ENCODE measurements at regions not wholly inside any gene's neighbourhood (a gene's known extent, or its start where the extent isn't known, plus 50 kb on each side); places are given as distances from the start of the nearest gene placed in this dataset.

DNA sequence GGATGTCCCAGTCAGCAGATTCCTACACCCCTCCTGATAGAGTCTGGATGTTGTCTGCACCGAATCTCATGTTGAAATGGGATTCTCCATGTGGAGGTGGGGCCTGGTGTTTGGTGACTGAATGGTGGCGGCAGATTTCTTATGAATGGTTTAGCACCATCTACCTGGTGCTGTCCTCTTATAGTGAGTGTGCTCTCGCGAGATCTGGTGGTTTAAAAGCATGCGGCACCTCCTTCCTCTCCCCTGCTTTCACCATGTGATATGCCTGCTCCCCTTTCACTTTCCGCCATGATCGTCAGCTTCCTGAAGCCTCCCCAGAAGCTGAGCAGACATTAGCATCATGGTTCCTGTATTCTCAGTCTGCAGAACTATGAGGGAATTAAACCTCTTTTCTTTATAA is 135.2 kb upstream of the SLC6A11 start:
- TF ChIP-seq, protein P1, sequence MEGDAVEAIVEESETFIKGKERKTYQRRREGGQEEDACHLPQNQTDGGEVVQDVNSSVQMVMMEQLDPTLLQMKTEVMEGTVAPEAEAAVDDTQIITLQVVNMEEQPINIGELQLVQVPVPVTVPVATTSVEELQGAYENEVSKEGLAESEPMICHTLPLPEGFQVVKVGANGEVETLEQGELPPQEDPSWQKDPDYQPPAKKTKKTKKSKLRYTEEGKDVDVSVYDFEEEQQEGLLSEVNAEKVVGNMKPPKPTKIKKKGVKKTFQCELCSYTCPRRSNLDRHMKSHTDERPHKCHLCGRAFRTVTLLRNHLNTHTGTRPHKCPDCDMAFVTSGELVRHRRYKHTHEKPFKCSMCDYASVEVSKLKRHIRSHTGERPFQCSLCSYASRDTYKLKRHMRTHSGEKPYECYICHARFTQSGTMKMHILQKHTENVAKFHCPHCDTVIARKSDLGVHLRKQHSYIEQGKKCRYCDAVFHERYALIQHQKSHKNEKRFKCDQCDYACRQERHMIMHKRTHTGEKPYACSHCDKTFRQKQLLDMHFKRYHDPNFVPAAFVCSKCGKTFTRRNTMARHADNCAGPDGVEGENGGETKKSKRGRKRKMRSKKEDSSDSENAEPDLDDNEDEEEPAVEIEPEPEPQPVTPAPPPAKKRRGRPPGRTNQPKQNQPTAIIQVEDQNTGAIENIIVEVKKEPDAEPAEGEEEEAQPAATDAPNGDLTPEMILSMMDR (IDR thresholded peaks at IDR 0.05): no peak
- TF ChIP-seq POLR2A (IDR thresholded peaks at IDR 0.05): no peak
- TF ChIP-seq POLR2AphosphoS5 (IDR thresholded peaks at IDR 0.05): no peak

All from prostate gland (tissue), 2 donors.